ENCODE measurements at regions not wholly inside any gene's neighbourhood (a gene's known extent, or its start where the extent isn't known, plus 50 kb on each side); places are given as distances from the start of the nearest gene placed in this dataset.

DNA sequence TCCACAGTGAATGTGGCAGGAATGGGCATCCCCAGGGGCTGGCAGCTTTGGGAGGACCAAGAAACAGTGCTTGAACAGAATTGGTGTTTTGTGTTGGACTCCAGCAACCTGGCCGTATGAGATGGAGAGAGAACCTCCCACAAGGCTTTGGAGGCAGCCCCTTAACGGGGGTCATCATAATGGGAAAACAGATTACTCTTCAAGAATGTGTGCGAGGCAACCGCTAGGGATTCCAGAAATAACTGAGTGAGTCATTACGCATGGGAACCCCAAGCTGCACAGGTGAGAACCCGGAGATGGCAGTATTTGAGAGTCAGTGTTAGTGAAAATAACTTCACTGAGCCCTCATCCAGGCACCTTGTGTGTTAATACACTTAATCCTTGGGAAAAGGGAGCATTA, 567.8 kb upstream of the TBX3 start:
- no peaks in the 10 kb centered on the region for H3K4me1 ChIP-seq
- no peaks in the 10 kb centered on the region for H3K9me3 ChIP-seq
- DNase-seq: no peak
- no peaks in the 10 kb centered on the region for H3K27me3 ChIP-seq
- H3K36me3 ChIP-seq: no peaks in the 10 kb centered on the region
- H3K27ac ChIP-seq: no peak overlapping the region
- H3K4me3 ChIP-seq (replicated peaks in 1 of 3): no peak overlapping the region
- TF ChIP-seq, protein P1, sequence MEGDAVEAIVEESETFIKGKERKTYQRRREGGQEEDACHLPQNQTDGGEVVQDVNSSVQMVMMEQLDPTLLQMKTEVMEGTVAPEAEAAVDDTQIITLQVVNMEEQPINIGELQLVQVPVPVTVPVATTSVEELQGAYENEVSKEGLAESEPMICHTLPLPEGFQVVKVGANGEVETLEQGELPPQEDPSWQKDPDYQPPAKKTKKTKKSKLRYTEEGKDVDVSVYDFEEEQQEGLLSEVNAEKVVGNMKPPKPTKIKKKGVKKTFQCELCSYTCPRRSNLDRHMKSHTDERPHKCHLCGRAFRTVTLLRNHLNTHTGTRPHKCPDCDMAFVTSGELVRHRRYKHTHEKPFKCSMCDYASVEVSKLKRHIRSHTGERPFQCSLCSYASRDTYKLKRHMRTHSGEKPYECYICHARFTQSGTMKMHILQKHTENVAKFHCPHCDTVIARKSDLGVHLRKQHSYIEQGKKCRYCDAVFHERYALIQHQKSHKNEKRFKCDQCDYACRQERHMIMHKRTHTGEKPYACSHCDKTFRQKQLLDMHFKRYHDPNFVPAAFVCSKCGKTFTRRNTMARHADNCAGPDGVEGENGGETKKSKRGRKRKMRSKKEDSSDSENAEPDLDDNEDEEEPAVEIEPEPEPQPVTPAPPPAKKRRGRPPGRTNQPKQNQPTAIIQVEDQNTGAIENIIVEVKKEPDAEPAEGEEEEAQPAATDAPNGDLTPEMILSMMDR (IDR thresholded peaks at IDR 0.05): no peak
- no peak for TF ChIP-seq POLR2A (IDR thresholded peaks at IDR 0.05)
- intact Hi-C loops (cut with DNase I): no loop called here
- WGBS, 2 donors: 80 to 92% methylated on average over 6 of the region's 6 CpGs

DNA sequence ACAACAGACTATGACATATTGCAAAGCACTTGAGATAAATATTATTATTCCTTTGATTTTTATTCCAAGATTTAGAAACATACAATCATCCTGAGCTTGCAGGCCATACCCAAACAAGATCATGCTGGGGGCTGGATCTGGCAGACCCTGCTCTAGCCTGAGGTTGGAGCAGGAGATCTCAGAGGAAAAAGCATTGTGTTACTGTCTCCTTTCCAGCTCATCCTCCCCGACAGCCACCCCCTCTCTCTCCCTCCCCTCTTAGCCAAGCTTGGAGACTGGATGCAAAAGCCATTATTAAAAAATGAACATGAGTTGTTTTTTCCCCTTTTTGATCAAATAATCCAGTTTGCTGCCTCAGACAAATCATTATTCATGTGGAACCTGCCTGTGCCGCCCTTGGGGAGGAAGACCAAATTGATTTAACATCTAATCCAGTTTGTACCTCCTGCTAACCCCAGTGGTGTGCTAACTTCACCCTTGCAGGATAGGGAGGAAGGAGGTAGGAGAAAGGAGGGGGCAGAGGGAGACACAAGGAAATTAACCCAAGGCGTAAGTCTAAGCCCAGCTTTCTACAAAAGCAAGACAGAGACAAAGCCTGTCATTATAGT, 565.8 kb upstream of the TBX3 start:
- Histone ChIP-seq H3K27me3 (no peaks in the 10 kb centered on the region), H3K36me3 (no peaks in the 10 kb centered on the region), H3K4me1 (no peaks in the 10 kb centered on the region), H3K4me3 (replicated peaks in 1 of 3) (no peak overlapping the region), H3K9me3 (no peaks in the 10 kb centered on the region), H3K27ac (no peak overlapping the region)
- 67 to 73% methylated on average over 3 of the region's 3 CpGs for WGBS, 2 donors
- no peak for DNase-seq
- TF ChIP-seq, protein P1 (IDR thresholded peaks at IDR 0.05): no peak
- TF ChIP-seq POLR2A (IDR thresholded peaks at IDR 0.05): no peak
- intact Hi-C loops (cut with DNase I): no loop called here

DNA sequence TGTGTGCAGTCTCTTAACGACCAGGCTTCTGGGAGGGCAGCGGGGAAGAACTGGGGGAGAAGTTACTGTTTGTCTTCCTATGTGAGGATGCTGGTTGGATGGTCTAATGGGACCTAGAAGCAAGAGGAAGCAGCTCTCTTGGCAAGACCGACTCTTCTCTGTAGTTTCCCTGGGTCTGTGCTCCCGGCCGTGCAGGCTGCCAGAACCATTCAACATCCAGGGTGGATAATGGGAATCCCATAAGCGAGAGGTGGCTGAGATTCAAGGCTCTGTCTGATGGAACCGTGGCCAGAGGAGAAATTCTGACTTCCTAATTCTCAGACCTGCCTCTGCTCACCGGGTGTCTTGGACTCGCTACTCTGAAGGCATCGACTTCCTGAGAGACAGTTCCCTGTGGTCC, 561.0 kb upstream of the TBX3 start:
- no peak overlapping the region for H3K4me3 ChIP-seq (replicated peaks in 1 of 3)
- no peak for TF ChIP-seq POLR2A (IDR thresholded peaks at IDR 0.05)
- TF ChIP-seq, protein P1 (IDR thresholded peaks at IDR 0.05): no peak
- intact Hi-C loops (cut with DNase I): no loop called here

DNA sequence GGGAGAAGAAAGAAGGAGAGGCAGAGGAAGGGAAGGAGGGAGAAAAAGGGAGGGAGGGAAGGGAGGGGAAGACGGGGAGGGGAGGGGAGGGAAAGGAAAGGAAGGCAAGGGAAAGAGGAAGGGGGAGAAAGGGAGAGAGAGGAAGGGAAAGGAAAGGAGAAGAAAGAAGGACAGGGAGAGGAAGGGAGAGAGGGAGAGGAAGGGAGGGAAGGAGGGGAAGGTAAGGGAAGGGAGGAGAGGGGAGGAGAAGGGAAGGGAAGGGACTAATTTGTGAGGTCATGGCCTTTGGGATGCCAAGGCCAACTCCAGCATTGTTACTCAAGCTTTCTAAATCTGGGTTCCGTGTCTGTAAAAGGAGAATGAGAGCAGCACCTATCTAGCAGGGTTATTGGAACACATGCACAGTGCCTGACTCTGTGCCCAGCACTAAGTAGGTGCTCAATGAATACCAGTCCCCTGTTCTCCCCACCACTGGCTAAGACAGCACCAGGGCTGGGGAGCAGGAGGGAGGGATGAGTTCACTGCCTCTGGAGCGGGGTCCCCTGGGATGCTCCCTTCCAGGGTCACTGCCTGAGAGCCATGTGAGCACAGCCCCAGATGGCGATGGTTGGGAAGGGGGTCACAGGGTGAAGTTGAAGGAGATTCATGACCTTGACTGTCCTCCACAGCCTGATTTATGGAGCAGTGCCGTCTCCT, 560.1 kb upstream of the TBX3 start:
- WGBS, 2 donors: 88 to 89% methylated on average over 5 of the region's 5 CpGs
- TF ChIP-seq, protein P1 (IDR thresholded peaks at IDR 0.05): no peak
- no peak for TF ChIP-seq POLR2A (IDR thresholded peaks at IDR 0.05)
- H3K27ac ChIP-seq: no peak overlapping the region
- H3K36me3 ChIP-seq: no peaks in the 10 kb centered on the region
- intact Hi-C loops (cut with DNase I): no loop called here
- H3K27me3 ChIP-seq: no peaks in the 10 kb centered on the region
- H3K4me1 ChIP-seq: no peaks in the 10 kb centered on the region
- no peak overlapping the region for H3K4me3 ChIP-seq (replicated peaks in 1 of 3)
- no peaks in the 10 kb centered on the region for H3K9me3 ChIP-seq
- no peak for DNase-seq

More for the DNA sequence above, 561.0 kb upstream of the TBX3 start:
- no peaks in the 10 kb centered on the region for H3K4me1 ChIP-seq
- H3K9me3 ChIP-seq: no peaks in the 10 kb centered on the region
- 79 to 81% methylated on average over 9 to 10 of the region's 10 CpGs for WGBS, 2 donors
- H3K27me3 ChIP-seq: no peaks in the 10 kb centered on the region
- H3K36me3 ChIP-seq: no peaks in the 10 kb centered on the region
- no peak overlapping the region for H3K27ac ChIP-seq
- no peak for DNase-seq

DNA sequence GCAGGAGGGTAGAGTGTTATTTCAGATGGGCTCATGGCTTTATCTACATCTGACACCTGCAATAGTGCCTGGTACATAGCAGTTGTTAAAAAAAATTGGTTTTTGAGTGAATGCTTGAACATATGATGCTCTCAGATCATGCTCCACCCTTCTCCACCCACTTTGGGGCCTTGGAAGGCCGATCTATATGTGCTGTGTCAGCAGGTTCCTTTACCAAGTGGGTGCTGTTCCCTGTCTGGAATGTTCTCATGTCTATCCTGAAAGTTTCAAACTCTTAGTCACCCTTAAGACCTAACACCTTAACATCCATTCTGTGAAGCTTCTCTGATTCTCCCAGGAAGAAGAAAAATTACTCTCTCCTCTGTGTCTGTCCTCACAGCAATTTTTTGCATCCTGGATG, 556.3 kb upstream of the TBX3 start:
- H3K36me3 ChIP-seq: no peaks in the 10 kb centered on the region
- H3K4me3 ChIP-seq (replicated peaks in 1 of 3): no peak overlapping the region
- 46 to 50% methylated on average over 1 of the region's 1 CpG for WGBS, 2 donors
- TF ChIP-seq POLR2A (IDR thresholded peaks at IDR 0.05): no peak
- TF ChIP-seq, protein P1 (IDR thresholded peaks at IDR 0.05): no peak
- no peaks in the 10 kb centered on the region for H3K4me1 ChIP-seq
- H3K27me3 ChIP-seq: no peaks in the 10 kb centered on the region
- DNase-seq: no peak
- H3K9me3 ChIP-seq: no peaks in the 10 kb centered on the region
- H3K27ac ChIP-seq: no peak overlapping the region
- intact Hi-C loops (cut with DNase I): no loop called here

All from thyroid gland (tissue), 4 donors.